Hepatocyte (in vitro differentiated cells): ENCODE measurements at regions not wholly inside any gene's neighbourhood (a gene's known extent, or its start where the extent isn't known, plus 50 kb on each side); places are given as distances from the start of the nearest gene placed in this dataset.

Source experiments
- DNase-seq: peaks from one replicate; pipeline ENCODE4 v3.0.0-alpha.2; 2016; ENCODE audit warnings: low spot score
- H2AFZ ChIP-seq: fragments of 200-600 bp; sonication (generic); 2 replicates; pipeline ENCODE4 v1.6.0; 2016; ENCODE audit warnings: antibody characterized with exemption, mild to moderate bottlenecking
- H3K27ac ChIP-seq: fragments of 200-600 bp; sonication (generic); 2 replicates; pipeline ENCODE4 v1.5.1; 2016; ENCODE audit warnings: mild to moderate bottlenecking
- H3K27me3 ChIP-seq: fragments of 200-600 bp; sonication (generic); 2 replicates; pipeline ENCODE4 v1.6.1; 2016
- H3K36me3 ChIP-seq: fragments of 200-600 bp; sonication (generic); replicated peaks from 2 replicates; pipeline ENCODE4 v1.5.1; 2016; ENCODE audit warnings: low read depth; ENCODE audit not compliant: insufficient read depth
- H3K4me1 ChIP-seq: fragments of 200-600 bp; sonication (generic); 2 replicates; pipeline ENCODE4 v1.5.1; 2016; ENCODE audit warnings: mild to moderate bottlenecking, moderate library complexity; ENCODE audit not compliant: insufficient read depth
- H3K4me2 ChIP-seq: fragments of 200-600 bp; sonication (generic); 2 replicates; pipeline ENCODE4 v1.6.0; 2016
- H3K4me3 ChIP-seq: fragments of 200-600 bp; sonication (generic); 2 replicates; pipeline ENCODE4 v1.5.1; 2016; ENCODE audit warnings: mild to moderate bottlenecking
- H3K79me2 ChIP-seq: fragments of 200-600 bp; sonication (generic); 2 replicates; pipeline ENCODE4 v1.6.0; 2017; ENCODE audit warnings: mild to moderate bottlenecking
- H3K9me2 ChIP-seq: fragments of 200-600 bp; sonication (generic); replicated peaks from 2 replicates; pipeline ENCODE4 v1.6.0; 2017; ENCODE audit warnings: mild to moderate bottlenecking; ENCODE audit not compliant: insufficient read depth
- H3K9me3 ChIP-seq: fragments of 200-600 bp; sonication (generic); 2 replicates; pipeline ENCODE4 v1.5.1; 2016; ENCODE audit warnings: low read depth, mild to moderate bottlenecking
- H4K20me1 ChIP-seq: fragments of 200-600 bp; sonication (generic); 2 replicates; pipeline ENCODE4 v1.6.0; 2016; ENCODE audit warnings: mild to moderate bottlenecking; ENCODE audit not compliant: insufficient read depth, poor library complexity, severe bottlenecking
- EZH2 ChIP-seq: fragments of 200-600 bp; sonication (generic); IDR thresholded peaks from 2 replicates; pipeline ENCODE4 v1.6.1; 2016; ENCODE audit warnings: antibody characterized with exemption, mild to moderate bottlenecking, borderline replicate concordance
- EZH2phosphoT487 ChIP-seq: fragments of 200-600 bp; sonication (generic); IDR thresholded peaks from one replicate; pipeline ENCODE4 v1.6.1; 2018; ENCODE audit warnings: antibody characterized with exemption, mild to moderate bottlenecking, low read depth, moderate library complexity; ENCODE audit not compliant: unreplicated experiment, severe bottlenecking
- WGBS: methylation state at CpG from one replicate; pipeline ENCODE4 v1.1.6; 2016; ENCODE audit warnings: low lambda C conversion rate; ENCODE audit errors: missing lambda C conversion rate; 5-methylcytosine and 5-hydroxymethylcytosine counted together
- TF ChIP-seq, protein P1 (sequence below): fragments of 200-600 bp; sonication (generic); IDR thresholded peaks from 2 replicates; pipeline ENCODE4 v1.5.1; 2016; ENCODE audit warnings: antibody characterized with exemption, mild to moderate bottlenecking; ENCODE audit not compliant: poor library complexity

DNA sequence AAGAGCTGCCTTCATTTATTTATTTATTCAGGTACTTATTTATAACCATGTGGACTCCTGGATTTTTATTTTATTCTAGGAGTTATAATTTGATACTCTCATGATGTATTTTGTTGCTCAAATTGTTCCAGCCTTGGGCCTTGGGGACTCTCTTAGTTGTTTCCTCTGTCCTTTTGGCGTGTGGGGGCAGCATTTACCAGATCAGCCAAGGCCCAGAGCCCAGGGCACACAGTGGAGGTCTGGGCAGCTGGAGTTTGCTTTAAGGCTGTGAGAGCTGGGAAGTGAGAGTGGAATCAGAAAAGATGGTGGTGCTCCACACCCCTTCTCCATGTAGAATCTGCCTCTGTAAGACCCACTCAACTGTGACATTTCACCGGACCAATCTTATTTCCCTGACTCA lies 398.9 kb downstream of the RPS24 start:
- Histone ChIP-seq H3K27ac (peak overlapping the region; percentile 62), H2AFZ (no peak overlapping the region), H3K79me2 (no peaks in the 10 kb centered on the region), H3K27me3 (no peaks in the 10 kb centered on the region), H3K9me3 (no peaks in the 10 kb centered on the region), H3K4me1 (peaks cover 46% of the 10 kb centered on the region), H3K36me3 (no peaks in the 10 kb centered on the region), H3K4me2 (no peak overlapping the region), H3K4me3 (no peak overlapping the region), H4K20me1 (no peaks in the 10 kb centered on the region), H3K9me2 (no peaks in the 10 kb centered on the region)
- 93% methylated on average over 2 of the region's 2 CpGs for WGBS
- DNase-seq: no peak
- no peak for TF ChIP-seq EZH2phosphoT487
- no peak for TF ChIP-seq EZH2
- TF ChIP-seq, protein P1, sequence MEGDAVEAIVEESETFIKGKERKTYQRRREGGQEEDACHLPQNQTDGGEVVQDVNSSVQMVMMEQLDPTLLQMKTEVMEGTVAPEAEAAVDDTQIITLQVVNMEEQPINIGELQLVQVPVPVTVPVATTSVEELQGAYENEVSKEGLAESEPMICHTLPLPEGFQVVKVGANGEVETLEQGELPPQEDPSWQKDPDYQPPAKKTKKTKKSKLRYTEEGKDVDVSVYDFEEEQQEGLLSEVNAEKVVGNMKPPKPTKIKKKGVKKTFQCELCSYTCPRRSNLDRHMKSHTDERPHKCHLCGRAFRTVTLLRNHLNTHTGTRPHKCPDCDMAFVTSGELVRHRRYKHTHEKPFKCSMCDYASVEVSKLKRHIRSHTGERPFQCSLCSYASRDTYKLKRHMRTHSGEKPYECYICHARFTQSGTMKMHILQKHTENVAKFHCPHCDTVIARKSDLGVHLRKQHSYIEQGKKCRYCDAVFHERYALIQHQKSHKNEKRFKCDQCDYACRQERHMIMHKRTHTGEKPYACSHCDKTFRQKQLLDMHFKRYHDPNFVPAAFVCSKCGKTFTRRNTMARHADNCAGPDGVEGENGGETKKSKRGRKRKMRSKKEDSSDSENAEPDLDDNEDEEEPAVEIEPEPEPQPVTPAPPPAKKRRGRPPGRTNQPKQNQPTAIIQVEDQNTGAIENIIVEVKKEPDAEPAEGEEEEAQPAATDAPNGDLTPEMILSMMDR: no peak

DNA sequence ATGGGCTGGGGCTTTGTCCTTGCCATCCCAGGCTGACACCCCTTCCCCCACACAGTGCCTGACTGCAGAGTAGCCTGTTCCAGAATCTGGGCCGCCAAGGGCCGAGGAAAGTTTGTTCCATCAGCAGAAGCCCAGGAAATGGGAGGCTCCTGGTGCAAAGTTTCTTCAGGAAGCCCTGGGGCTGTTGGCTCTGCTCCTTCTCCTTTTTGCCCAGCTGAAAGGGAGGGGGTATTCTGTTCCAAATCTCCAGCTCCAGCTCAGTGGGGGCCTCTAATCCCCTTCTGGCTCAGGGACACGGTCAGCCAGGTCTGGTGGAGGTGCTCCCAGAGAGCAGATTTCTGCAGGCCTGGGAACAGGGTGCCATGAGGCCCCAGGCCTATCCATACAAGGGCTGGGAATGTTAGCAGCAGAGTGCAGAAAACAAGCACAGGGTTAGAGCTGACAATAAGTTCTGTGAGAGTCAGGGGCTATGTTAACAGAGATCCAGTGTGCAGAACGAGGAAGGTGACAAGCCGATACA lies 399.5 kb downstream of the RPS24 start:
- Histone ChIP-seq H2AFZ (no peak overlapping the region), H3K27ac (peak overlapping the region; percentile 62)

DNA sequence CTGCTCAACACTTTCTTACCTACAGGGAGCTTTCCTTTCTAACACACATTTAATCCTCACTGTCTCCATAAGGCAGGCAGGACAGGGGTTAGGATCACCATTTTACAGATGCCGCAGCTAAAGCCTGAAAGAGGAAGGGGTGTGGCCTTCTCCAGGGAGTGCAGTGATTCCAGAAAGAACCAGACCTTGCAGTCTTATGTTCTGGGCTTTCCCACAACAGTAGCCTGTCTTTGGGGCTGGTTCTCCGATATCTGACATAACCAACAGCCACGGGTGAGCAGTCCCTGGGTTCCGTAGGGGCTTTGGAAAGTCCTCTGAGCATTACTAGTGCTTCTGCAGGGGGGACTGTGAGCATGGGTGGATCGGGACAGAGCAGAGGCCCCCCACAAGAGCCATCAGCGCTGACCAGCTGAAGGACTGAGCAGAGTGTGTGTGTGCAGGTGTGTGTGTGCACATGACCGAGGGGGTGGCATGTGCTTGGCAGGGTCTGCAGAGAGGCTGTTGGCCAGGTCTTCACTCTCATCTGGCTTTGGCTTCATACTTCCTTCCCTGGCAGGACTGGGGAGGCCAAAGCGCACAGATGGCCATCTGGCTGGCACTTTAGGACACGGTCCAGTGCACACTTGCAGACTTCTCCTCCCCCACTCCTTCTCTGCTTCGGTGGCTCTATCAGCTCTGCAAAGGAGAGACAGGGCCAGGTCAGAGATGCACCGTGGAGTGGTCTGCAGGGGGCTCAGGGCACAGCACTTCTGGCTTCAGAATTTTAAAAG lies 400.3 kb downstream of the RPS24 start:
- Histone ChIP-seq H3K79me2 (no peaks in the 10 kb centered on the region), H3K36me3 (no peaks in the 10 kb centered on the region), H3K9me3 (no peaks in the 10 kb centered on the region), H3K27ac (peak overlapping the region; percentile 62), H3K27me3 (no peaks in the 10 kb centered on the region), H3K4me3 (no peak overlapping the region), H2AFZ (no peak overlapping the region), H3K9me2 (no peaks in the 10 kb centered on the region), H3K4me2 (no peak overlapping the region), H3K4me1 (peaks cover 52% of the 10 kb centered on the region), H4K20me1 (no peaks in the 10 kb centered on the region)
- TF ChIP-seq EZH2phosphoT487: no peak
- TF ChIP-seq, protein P1: no peak
- TF ChIP-seq EZH2: no peak
- DNase-seq: no peak
- WGBS: 78% methylated on average over 11 of the region's 11 CpGs

More for the DNA sequence above, 399.5 kb downstream of the RPS24 start:
- H3K4me3 ChIP-seq: no peak overlapping the region
- no peaks in the 10 kb centered on the region for H3K27me3 ChIP-seq
- 61% methylated on average over 5 of the region's 5 CpGs for WGBS
- H3K36me3 ChIP-seq: no peaks in the 10 kb centered on the region
- no peaks in the 10 kb centered on the region for H3K79me2 ChIP-seq
- TF ChIP-seq EZH2: no peak
- TF ChIP-seq, protein P1: no peak
- TF ChIP-seq EZH2phosphoT487: no peak
- H3K4me2 ChIP-seq: no peak overlapping the region
- peaks cover 51% of the 10 kb centered on the region for H3K4me1 ChIP-seq
- H3K9me3 ChIP-seq: no peaks in the 10 kb centered on the region
- no peak for DNase-seq
- H4K20me1 ChIP-seq: no peaks in the 10 kb centered on the region
- H3K9me2 ChIP-seq: no peaks in the 10 kb centered on the region
